Activated naive CD8-positive, alpha-beta T cell treated with anti-CD3 and anti-CD28 coated beads for 36 hours (primary cell): ENCODE measurements at regions not wholly inside any gene's neighbourhood (a gene's known extent, or its start where the extent isn't known, plus 50 kb on each side); places are given as distances from the start of the nearest gene placed in this dataset.

Source experiments
- DNase-seq: peaks from one replicate; pipeline ENCODE4 v3.0.0; 2021
- H3K27ac Mint-ChIP-seq: one replicate; pipeline ENCODE4 v1.8.0; 2022; ENCODE audit warnings: mild to moderate bottlenecking, moderate library complexity, mixed read lengths
- H3K27me3 Mint-ChIP-seq: one replicate; pipeline ENCODE4 v1.8.0; 2022; ENCODE audit warnings: mild to moderate bottlenecking, mixed read lengths
- H3K36me3 Mint-ChIP-seq: one replicate; pipeline ENCODE4 v1.8.0; 2021; ENCODE audit warnings: mild to moderate bottlenecking, mixed read lengths
- H3K4me1 Mint-ChIP-seq: one replicate; pipeline ENCODE4 v1.8.0; 2021; ENCODE audit warnings: mixed read lengths
- H3K4me3 Mint-ChIP-seq: one replicate; pipeline ENCODE4 v1.8.0; 2022; ENCODE audit warnings: mild to moderate bottlenecking, moderate library complexity, mixed read lengths
- H3K9me3 Mint-ChIP-seq: one replicate; pipeline ENCODE4 v1.8.0; 2022; ENCODE audit warnings: mixed read lengths

DNA sequence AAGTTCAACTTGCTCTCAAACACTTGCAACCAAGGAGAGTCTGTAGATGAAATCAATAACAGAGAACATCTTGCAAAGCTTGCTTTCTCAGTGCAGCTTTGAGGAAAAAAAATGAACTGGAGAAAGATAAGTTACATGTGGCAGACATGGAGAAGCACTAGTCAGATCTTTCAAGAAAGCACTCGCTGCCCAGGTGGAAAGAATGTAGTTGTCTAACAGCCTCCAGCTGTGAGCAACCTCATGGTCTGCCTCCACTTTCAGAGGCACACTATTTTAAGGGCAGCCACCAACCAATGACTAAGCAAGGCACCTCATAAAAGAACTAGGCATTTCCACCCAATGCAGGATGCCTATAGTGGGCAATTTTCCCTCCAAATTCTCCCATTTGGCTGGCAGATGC lies 125.4 kb upstream of the CPNE4 start:
- no peaks in the 10 kb centered on the region for H3K9me3 Mint-ChIP-seq
- DNase-seq: no peak
- no peaks in the 10 kb centered on the region for H3K36me3 Mint-ChIP-seq
- no peak overlapping the region for H3K27ac Mint-ChIP-seq
- H3K4me3 Mint-ChIP-seq: no peak overlapping the region
- no peaks in the 10 kb centered on the region for H3K4me1 Mint-ChIP-seq
- H3K27me3 Mint-ChIP-seq: peaks cover 7% of the 10 kb centered on the region

DNA sequence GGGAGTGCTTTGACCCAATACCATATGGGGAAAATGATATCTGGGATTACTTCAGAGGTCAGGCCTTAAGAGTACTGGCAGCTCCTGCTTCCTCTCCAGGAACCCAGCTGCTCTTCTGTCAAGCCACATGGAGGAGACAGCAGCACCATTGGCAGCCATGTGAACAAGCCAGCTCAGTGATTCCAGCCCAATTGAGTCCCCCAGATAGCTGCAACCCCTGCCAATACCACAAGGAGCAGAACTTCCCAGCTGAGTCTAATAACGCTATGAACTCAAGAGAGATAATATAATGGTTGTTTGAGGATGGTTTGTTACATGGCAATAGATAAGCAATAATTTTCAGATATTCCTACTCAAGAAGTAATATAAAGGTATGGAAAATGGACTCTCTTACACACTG lies 126.8 kb upstream of the CPNE4 start:
- Mint-ChIP-seq H3K9me3 (no peaks in the 10 kb centered on the region), H3K36me3 (no peaks in the 10 kb centered on the region), H3K27me3 (peaks cover 10% of the 10 kb centered on the region), H3K4me1 (no peaks in the 10 kb centered on the region), H3K4me3 (no peak overlapping the region), H3K27ac (no peak overlapping the region)
- DNase-seq: no peak

DNA sequence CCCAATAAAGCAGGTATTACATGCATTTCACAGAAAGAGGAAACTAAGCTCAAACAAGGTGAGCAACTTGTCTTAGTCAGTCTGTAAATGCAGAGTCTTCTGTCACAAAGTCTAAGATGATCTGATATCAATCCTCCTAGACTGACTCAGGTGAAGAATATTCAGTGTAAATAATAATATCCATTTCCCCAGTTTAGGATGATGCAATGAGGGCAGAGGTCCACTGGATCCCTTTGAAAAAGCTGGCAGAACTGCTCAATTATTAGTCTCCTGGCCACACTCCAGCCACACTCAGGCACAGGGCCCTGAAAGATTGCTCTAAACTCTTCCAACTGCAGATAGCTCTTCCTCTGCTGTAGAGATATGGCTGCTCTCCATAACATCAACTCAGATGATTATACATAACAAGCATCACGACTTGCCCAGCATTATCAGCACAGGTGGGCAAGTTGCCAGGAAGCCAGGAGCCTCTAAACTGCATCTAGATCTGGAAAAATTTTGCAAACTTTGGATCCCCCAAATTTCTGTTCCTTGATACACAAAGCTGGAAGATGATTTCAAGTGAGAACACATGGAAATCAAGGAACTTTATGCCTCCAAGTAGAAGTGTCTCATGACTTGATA lies 129.8 kb upstream of the CPNE4 start:
- no peaks in the 10 kb centered on the region for H3K4me1 Mint-ChIP-seq
- DNase-seq: no peak
- H3K4me3 Mint-ChIP-seq: no peak overlapping the region
- H3K36me3 Mint-ChIP-seq: no peaks in the 10 kb centered on the region
- peaks cover 4% of the 10 kb centered on the region for H3K27me3 Mint-ChIP-seq
- H3K9me3 Mint-ChIP-seq: no peaks in the 10 kb centered on the region
- H3K27ac Mint-ChIP-seq: no peak overlapping the region

DNA sequence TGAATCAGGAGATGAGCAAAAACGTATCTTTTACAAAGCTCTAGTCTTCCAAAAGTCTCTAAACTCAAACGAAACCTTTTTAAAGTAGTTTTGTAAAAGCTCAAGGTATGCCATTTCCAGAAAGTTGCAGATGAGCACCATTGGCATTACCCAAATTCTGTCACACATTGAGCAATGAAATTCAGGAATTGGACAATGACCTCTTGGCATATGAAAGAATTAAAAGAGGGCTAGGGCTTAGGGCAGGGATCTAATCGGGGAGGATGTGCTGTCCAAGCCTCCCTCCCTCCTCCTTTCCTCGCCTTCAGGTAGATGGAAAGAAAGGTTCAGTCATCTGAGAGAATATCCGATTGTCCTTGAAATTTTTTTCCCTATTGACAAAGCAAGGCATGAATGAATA lies 133.1 kb upstream of the CPNE4 start:
- no peak for DNase-seq
- no peaks in the 10 kb centered on the region for H3K4me1 Mint-ChIP-seq
- no peak overlapping the region for H3K27ac Mint-ChIP-seq
- peaks cover 4% of the 10 kb centered on the region for H3K27me3 Mint-ChIP-seq
- no peaks in the 10 kb centered on the region for H3K36me3 Mint-ChIP-seq
- H3K4me3 Mint-ChIP-seq: no peak overlapping the region
- no peaks in the 10 kb centered on the region for H3K9me3 Mint-ChIP-seq

DNA sequence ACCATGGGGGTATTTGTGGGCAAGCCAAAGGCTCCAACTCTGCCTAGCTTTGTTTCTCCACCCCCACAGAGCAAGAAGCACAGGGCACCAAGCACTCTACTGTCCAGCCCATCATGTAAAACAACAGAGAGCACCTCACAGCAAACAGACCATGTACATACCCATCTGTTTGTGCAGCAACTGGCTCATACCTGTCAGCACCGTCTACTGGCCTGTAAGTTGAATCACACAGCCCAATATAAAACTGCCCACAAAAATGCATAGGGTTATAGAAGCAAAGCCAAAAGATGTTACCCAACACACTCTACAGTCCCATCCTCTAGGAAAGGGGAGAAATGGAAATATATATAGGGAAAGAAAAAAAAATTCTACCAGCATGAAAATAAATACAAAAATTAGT lies 139.7 kb upstream of the CPNE4 start:
- no peak for DNase-seq
- H3K9me3 Mint-ChIP-seq: no peaks in the 10 kb centered on the region
- H3K4me3 Mint-ChIP-seq: no peak overlapping the region
- no peaks in the 10 kb centered on the region for H3K36me3 Mint-ChIP-seq
- no peaks in the 10 kb centered on the region for H3K27me3 Mint-ChIP-seq
- H3K4me1 Mint-ChIP-seq: no peaks in the 10 kb centered on the region
- no peak overlapping the region for H3K27ac Mint-ChIP-seq

DNA sequence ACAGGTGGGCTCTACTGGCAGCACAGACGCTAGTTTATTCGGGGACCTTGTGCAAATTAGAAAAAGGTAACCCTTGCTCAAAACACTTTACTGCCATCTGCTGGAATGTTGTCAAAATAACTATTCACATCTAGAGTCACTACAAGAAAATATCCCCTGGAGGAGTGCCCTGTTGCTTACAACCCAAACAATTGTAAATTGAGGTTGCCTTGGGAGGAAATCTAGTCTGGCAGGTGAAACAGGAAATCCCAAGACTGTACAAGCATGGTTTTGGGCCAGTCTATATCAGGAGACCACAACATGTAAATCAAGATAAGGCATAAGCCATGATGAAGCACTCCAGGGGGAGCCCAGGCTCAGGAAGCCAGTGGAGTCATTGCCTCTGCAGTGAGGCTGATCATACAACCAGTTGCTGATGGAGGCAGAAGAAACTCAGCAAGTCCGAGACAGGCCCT lies 136.8 kb upstream of the ACP3 start:
- H3K4me3 Mint-ChIP-seq: no peak overlapping the region
- H3K9me3 Mint-ChIP-seq: no peaks in the 10 kb centered on the region
- peaks cover 6% of the 10 kb centered on the region for H3K27me3 Mint-ChIP-seq
- DNase-seq: no peak
- no peak overlapping the region for H3K27ac Mint-ChIP-seq
- H3K4me1 Mint-ChIP-seq: peaks cover 6% of the 10 kb centered on the region
- no peaks in the 10 kb centered on the region for H3K36me3 Mint-ChIP-seq

DNA sequence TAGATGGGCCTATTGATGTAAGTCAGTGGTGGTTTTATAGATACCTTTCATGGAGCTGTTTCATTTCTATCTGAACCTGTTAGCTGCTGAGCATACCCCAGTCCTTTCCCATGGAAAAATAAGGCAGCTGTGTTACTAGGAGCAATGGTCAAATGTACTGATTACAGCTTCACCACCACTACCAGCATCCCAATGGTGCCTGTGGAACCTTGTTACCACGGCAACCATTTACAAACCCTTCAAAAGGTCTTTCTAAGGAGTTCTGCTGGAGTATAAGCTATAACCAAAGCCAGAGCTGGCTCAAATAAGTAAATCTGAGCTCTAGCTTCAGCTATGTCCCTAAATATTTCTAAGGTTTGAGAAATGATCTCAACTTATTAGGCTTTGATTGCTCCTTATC lies 133.4 kb upstream of the ACP3 start:
- H3K27me3 Mint-ChIP-seq: peaks cover 6% of the 10 kb centered on the region
- no peak for DNase-seq
- no peak overlapping the region for H3K4me3 Mint-ChIP-seq
- H3K9me3 Mint-ChIP-seq: no peaks in the 10 kb centered on the region
- no peak overlapping the region for H3K27ac Mint-ChIP-seq
- peaks cover 6% of the 10 kb centered on the region for H3K4me1 Mint-ChIP-seq
- H3K36me3 Mint-ChIP-seq: no peaks in the 10 kb centered on the region

DNA sequence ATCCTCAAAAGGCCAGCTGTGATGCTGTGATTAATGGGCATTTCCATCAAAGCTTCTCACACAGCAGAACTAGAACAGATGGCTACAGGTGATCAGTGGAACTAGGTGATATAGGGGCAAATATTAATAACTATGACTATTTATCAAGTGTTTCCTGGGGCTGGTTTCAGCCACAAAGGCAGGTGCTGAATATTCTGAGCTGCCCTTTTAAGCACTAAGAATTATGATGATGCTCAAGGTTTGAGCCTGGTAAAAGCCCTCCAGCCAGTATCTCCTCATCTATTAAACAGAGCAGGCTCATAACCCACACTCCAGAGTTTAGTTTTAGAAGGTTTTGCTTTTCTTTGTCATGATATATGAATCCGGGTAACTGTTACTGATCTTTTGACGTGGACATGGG lies 129.5 kb upstream of the ACP3 start:
- H3K4me1 Mint-ChIP-seq: no peaks in the 10 kb centered on the region
- no peaks in the 10 kb centered on the region for H3K36me3 Mint-ChIP-seq
- peaks cover 7% of the 10 kb centered on the region for H3K27me3 Mint-ChIP-seq
- DNase-seq: no peak
- H3K27ac Mint-ChIP-seq: no peak overlapping the region
- H3K9me3 Mint-ChIP-seq: no peaks in the 10 kb centered on the region
- no peak overlapping the region for H3K4me3 Mint-ChIP-seq

DNA sequence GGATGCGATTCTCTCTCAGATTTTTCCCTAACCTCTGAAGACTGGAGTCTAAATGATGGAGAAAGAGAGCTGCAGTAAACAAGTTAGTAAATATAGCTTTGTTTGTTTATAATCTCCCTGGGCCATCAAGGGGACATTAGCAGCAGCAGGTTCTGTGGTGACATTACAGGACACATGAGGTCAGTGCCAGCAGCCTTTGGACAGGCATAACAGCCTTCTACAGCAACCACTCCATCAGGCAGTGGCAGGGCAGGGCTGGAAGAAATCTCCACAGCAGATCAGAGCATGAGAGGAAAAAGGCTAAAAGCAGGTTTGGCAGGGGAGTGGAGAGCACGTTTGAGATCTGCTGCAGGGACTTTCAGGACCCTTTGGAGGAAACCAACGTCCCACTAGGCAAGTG lies 127.6 kb upstream of the ACP3 start:
- no peak for DNase-seq
- no peak overlapping the region for H3K4me3 Mint-ChIP-seq
- H3K27ac Mint-ChIP-seq: no peak overlapping the region
- H3K4me1 Mint-ChIP-seq: no peaks in the 10 kb centered on the region
- peaks cover 11% of the 10 kb centered on the region for H3K27me3 Mint-ChIP-seq
- no peaks in the 10 kb centered on the region for H3K36me3 Mint-ChIP-seq
- H3K9me3 Mint-ChIP-seq: no peaks in the 10 kb centered on the region

DNA sequence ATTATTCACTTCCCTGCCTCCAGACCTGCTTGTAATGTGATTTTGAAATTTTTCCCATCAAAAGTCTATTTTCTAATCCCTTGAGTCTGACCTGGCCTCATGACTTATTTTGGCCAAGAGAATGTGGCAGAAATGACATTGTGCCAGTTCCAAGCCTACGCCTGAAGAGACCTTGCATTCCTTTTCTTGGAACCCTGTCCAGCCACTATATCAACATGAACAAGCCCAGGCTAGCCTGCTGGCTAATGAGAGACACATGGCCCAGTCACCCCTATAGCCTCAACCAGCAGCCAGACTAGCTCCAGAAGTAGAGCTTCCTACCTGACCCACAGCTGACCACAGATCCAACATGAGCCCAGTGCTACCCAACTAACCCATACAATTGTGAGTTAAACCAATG lies 121.1 kb upstream of the ACP3 start:
- H3K27me3 Mint-ChIP-seq: peaks cover 7% of the 10 kb centered on the region
- DNase-seq: no peak
- no peaks in the 10 kb centered on the region for H3K4me1 Mint-ChIP-seq
- no peak overlapping the region for H3K27ac Mint-ChIP-seq
- H3K9me3 Mint-ChIP-seq: no peaks in the 10 kb centered on the region
- H3K4me3 Mint-ChIP-seq: no peak overlapping the region
- no peaks in the 10 kb centered on the region for H3K36me3 Mint-ChIP-seq

DNA sequence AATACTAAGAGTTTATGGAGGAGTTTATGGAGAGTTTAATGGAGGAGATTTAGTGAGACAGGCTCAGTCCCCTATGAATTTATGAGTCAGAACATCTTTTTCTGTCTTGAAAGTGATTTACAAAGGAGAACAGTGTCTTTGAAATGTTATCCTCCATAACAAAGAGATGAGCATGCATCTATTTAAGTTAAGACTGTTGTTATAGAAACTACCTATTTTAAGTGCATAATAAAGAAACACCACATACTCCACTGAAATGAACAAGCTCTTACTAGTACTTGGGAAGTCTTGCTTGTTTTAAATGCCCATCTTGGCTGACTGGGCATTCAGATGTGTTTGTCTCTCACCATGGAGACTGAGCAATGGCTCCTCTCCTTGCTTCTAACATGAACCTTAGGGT lies 118.7 kb upstream of the ACP3 start:
- DNase-seq: no peak
- H3K9me3 Mint-ChIP-seq: no peaks in the 10 kb centered on the region

DNA sequence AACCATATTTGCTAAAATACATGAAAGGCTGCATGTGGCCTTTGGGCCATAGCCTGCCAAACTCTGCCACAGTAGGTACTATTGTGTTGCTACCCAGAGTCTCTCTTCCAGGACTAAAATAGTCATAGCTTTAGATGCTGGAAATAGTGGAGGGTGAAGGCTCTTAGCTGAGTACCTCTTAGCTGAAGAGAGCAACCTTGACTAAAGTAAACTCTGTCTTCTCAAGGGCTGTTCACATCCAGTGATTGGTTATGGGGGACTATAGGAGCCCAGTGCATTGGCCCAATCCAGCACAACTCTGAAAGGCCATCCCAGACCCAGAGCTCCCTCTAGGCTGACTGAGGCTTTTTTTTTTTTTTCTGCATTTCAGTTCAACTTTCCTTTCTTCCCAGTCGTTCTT lies 117.8 kb upstream of the ACP3 start:
- Mint-ChIP-seq H3K4me1 (no peaks in the 10 kb centered on the region), H3K27ac (no peak overlapping the region), H3K36me3 (no peaks in the 10 kb centered on the region), H3K27me3 (no peaks in the 10 kb centered on the region), H3K9me3 (no peaks in the 10 kb centered on the region), H3K4me3 (no peak overlapping the region)
- DNase-seq: no peak

More for the DNA sequence above, 118.7 kb upstream of the ACP3 start:
- H3K36me3 Mint-ChIP-seq: no peaks in the 10 kb centered on the region
- H3K27me3 Mint-ChIP-seq: peaks cover 4% of the 10 kb centered on the region
- no peak overlapping the region for H3K4me3 Mint-ChIP-seq
- no peaks in the 10 kb centered on the region for H3K4me1 Mint-ChIP-seq
- H3K27ac Mint-ChIP-seq: no peak overlapping the region

DNA sequence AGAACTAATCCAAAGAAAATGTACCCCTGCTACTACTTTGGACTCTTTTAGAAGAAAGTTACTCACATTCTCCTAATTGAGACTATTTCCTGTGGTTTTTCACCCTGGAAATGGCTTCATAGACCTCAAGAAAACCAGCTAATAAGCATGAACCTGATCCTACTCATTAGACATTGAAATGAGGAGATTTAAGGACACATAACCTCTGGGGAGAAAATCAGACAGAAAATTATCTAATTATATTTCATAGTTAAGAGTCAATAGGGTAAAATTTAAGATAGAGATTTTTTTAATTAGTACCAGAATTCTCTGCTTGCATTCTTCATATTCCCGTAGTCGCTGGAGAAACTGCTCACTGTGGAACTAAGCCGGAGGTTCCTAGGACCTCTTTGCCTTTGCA lies 114.6 kb upstream of the ACP3 start:
- H3K36me3 Mint-ChIP-seq: no peaks in the 10 kb centered on the region
- H3K9me3 Mint-ChIP-seq: no peaks in the 10 kb centered on the region
- H3K4me1 Mint-ChIP-seq: no peaks in the 10 kb centered on the region
- H3K4me3 Mint-ChIP-seq: no peak overlapping the region
- no peaks in the 10 kb centered on the region for H3K27me3 Mint-ChIP-seq
- no peak for DNase-seq
- H3K27ac Mint-ChIP-seq: no peak overlapping the region

DNA sequence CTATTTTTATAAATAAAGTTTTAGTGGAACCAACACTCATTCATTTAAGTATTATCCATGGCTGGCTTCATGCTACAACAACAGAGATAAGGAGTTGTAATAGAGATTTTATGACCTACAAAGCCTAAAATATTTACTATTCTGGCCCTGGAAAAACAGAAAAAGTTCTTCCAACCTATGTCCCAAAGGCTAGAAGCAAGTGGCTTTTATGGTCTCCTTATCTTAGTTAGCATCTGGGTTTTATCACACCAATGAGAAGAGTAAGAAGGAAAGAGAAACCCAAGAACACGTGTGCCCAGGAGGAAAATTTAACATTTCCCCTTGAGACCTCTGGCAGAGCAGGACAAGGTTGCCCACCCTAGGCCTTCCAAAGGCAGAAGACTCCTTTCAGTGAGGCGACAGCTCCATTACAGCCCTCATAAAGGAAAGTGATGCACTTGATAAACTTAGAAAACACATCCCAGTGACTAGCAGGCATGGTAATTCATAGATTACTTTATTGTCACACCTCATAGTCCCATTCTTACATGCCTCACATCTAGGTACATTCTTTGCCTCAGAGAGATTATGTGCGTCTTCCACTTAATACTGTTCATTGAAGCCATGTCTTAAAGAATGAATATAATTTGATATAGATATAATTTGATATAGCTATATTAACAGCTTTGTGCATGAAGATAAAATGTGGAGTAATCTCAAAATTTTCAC lies 113.2 kb upstream of the ACP3 start:
- DNase-seq: no peak

DNA sequence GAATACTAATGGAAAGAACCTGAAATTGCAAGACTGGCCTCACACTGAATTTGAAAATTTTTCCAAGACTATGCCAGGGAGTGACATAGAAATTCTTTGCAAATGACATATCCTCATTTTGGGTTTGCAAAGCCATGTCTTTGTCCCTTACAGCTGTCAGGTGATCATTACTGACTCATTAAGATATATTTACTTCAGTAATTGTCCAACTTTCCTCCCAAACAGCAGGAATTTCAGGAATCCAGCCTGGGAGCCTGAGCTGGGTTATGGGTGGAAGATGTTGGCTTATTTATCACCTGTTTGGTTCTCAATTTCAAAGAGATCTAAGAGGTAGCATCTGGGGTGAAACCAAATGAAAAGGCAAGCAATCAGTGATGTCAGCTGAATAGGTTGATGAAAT lies 111.6 kb upstream of the ACP3 start:
- no peaks in the 10 kb centered on the region for H3K36me3 Mint-ChIP-seq
- DNase-seq: no peak
- H3K27ac Mint-ChIP-seq: no peak overlapping the region
- H3K27me3 Mint-ChIP-seq: peaks cover 3% of the 10 kb centered on the region
- H3K4me1 Mint-ChIP-seq: no peaks in the 10 kb centered on the region
- H3K9me3 Mint-ChIP-seq: no peaks in the 10 kb centered on the region
- H3K4me3 Mint-ChIP-seq: no peak overlapping the region

More for the DNA sequence above, 113.2 kb upstream of the ACP3 start:
- no peaks in the 10 kb centered on the region for H3K4me1 Mint-ChIP-seq
- no peak overlapping the region for H3K27ac Mint-ChIP-seq
- no peak overlapping the region for H3K4me3 Mint-ChIP-seq
- H3K36me3 Mint-ChIP-seq: no peaks in the 10 kb centered on the region
- no peaks in the 10 kb centered on the region for H3K27me3 Mint-ChIP-seq
- H3K9me3 Mint-ChIP-seq: no peaks in the 10 kb centered on the region

DNA sequence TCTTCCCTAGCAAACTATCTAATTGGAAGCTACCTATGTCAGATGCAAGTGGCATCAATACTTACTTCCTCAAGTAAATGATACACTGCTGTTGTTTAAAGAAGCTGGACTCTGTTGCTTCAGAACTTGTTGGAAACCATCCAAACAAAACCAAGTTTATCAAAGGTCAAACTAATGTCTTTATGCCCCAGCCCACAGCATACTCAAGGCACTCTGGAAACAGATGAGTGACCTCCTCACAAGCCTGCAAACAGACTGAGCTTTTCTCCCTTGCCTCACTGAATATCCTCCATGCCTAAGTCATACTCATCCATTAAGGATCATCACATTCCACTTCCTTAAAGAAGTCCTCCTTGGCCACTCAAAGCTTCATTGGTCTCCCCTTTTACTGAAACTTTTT lies 107.4 kb upstream of the ACP3 start:
- no peak for DNase-seq
- Mint-ChIP-seq H3K9me3 (no peaks in the 10 kb centered on the region), H3K36me3 (no peaks in the 10 kb centered on the region), H3K4me3 (no peak overlapping the region), H3K27me3 (peaks cover 18% of the 10 kb centered on the region), H3K27ac (no peak overlapping the region), H3K4me1 (no peaks in the 10 kb centered on the region)
